ENCODE measurements at regions not wholly inside any gene's neighbourhood (a gene's known extent, or its start where the extent isn't known, plus 50 kb on each side); places are given as distances from the start of the nearest gene placed in this dataset.

DNA sequence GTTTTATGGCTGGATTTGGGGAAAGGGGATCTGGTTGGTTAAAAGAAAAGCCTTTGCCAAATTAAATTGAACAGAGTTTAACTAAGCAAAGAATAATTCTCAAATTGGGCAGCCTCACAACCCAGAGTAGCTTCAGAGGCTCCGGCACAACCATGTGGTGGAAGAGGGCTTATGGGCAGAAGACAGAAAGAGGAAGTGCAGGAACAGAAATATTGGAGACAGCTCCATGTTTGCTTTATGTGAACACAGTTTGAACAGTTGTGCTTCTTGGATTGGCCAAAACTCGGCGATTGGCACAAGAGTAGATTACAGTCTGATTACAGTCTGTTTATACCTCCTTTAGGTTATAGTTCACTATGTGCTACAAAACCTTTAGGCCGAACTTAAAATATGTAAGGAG, 562.7 kb downstream of the TRIML1 start:
- no peak overlapping the region for H3K4me3 ChIP-seq (ENCODE audit: low read depth, low read length)
- DNase-seq (ENCODE audit: low read depth), result no peak
- TF ChIP-seq, protein P1, sequence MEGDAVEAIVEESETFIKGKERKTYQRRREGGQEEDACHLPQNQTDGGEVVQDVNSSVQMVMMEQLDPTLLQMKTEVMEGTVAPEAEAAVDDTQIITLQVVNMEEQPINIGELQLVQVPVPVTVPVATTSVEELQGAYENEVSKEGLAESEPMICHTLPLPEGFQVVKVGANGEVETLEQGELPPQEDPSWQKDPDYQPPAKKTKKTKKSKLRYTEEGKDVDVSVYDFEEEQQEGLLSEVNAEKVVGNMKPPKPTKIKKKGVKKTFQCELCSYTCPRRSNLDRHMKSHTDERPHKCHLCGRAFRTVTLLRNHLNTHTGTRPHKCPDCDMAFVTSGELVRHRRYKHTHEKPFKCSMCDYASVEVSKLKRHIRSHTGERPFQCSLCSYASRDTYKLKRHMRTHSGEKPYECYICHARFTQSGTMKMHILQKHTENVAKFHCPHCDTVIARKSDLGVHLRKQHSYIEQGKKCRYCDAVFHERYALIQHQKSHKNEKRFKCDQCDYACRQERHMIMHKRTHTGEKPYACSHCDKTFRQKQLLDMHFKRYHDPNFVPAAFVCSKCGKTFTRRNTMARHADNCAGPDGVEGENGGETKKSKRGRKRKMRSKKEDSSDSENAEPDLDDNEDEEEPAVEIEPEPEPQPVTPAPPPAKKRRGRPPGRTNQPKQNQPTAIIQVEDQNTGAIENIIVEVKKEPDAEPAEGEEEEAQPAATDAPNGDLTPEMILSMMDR (IDR thresholded peaks at IDR 0.05; ENCODE audit: low read depth, low read length, missing control alignments), result no peak

- DNase-seq (ENCODE audit: low read depth), result no peak
- TF ChIP-seq, protein P1 (IDR thresholded peaks at IDR 0.05; ENCODE audit: low read depth, low read length, missing control alignments), result no peak
- no peak overlapping the region for H3K4me3 ChIP-seq (ENCODE audit: low read depth, low read length)
Observed at GRCh38 chr4:188704288-188704687, 565.0 kb downstream of the TRIML1 start.

DNA sequence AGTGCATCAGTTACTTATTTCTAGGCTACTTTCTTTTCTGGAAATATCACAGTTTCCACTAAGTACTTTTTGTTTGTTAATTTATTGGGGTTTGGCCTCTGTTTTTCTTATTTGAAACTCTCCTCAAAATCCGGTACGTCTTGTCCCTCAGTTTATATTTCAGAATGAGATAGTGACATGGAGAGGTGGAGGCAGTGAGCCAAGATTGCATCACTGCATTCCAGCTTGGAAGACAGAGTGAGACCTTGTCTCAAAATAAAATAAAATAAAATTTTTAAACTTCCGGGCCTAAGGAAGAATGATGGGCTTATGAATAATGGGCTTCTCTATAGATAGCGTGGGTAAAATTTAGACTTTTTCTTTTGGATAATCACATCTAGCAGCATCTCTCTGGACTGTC, 567.8 kb downstream of the TRIML1 start:
- no peak for DNase-seq (ENCODE audit: low read depth)
- no peak overlapping the region for H3K4me3 ChIP-seq (ENCODE audit: low read depth, low read length)
- TF ChIP-seq, protein P1 (IDR thresholded peaks at IDR 0.05; ENCODE audit: low read depth, low read length, missing control alignments), result no peak

GRCh38 chr4:188714501-188714900, 575.3 kb downstream of the TRIML1 start:
- DNase-seq (ENCODE audit: low read depth), result no peak
- no peak overlapping the region for H3K4me3 ChIP-seq (ENCODE audit: low read depth, low read length)
- TF ChIP-seq, protein P1 (IDR thresholded peaks at IDR 0.05; ENCODE audit: low read depth, low read length, missing control alignments), result no peak

DNA sequence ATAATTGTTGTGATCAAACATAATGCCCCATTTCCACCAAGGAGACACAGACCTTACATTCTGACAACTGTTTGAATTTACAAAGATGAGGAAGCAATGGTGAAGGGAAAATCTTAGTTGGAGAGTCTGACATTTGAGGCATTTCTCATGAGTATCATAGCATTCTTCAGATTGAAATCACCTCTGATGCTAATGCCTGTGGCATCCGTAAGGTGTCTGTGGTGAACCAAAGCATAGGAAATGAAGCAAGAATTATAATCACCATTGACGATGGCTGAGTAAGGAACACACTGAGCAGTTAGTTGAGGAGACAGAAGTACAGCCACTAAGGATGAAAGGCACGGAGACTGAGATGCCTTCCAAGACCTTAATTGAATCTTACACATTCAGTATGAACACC, 575.7 kb downstream of the TRIML1 start:
- DNase-seq (ENCODE audit: low read depth), result no peak
- TF ChIP-seq, protein P1 (IDR thresholded peaks at IDR 0.05; ENCODE audit: low read depth, low read length, missing control alignments), result no peak
- no peak overlapping the region for H3K4me3 ChIP-seq (ENCODE audit: low read depth, low read length)

DNA sequence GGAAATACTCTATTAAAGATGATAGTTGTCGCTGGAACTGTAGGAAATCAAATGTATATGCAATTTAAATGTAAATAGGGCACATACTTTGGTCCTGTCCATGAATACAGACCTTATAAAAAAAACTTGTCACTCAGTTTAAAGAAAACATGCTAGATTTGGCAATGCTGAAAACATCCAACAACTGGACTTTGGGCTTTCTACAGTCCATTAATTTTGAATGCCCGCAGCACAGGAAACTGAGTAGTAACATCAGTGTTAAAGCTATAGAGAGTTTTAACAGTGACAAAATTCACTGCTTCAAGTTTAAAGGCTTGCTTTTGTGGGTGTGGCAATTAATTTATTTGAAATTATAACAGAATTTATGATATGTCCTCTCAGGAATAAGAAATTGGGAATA, 578.4 kb downstream of the TRIML1 start:
- TF ChIP-seq, protein P1 (IDR thresholded peaks at IDR 0.05; ENCODE audit: low read depth, low read length, missing control alignments), result no peak
- no peak for DNase-seq (ENCODE audit: low read depth)
- H3K4me3 ChIP-seq (ENCODE audit: low read depth, low read length), result no peak overlapping the region

GRCh38 chr4:188719794-188720193, 580.6 kb downstream of the TRIML1 start:
- no peak for DNase-seq (ENCODE audit: low read depth)
- no peak overlapping the region for H3K4me3 ChIP-seq (ENCODE audit: low read depth, low read length)
- TF ChIP-seq, protein P1 (IDR thresholded peaks at IDR 0.05; ENCODE audit: low read depth, low read length, missing control alignments), result no peak

All from GM12864 (cell line).